Small intestine (tissue), 7 donors: ENCODE measurements at regions not wholly inside any gene's neighbourhood (a gene's known extent, or its start where the extent isn't known, plus 50 kb on each side); places are given as distances from the start of the nearest gene placed in this dataset.

Experiments used
- DNase-seq, 2 donors: peaks; one replicate each; pipeline versions ENCODE4 v3.0.0 to v3.0.0-alpha.2; 2013
- FAIRE-seq: peaks from 2 replicates; lab custom pipeline; 2012; peaks lifted over from hg19 to GRCh38; lab: Jason Lieb, UNC
- H3K27ac ChIP-seq, 3 donors: one replicate each; pipeline ENCODE4 v1.5.1; 2013; ENCODE audit warnings: low read length in 2 of 3, mild to moderate bottlenecking in 2 of 3, control low read depth in 1 of 3, inconsistent platforms in 1 of 3, low read depth in 1 of 3, moderate library complexity in 1 of 3
- H3K27me3 ChIP-seq, 3 donors: one replicate each; pipeline ENCODE4 v1.6.1; 2013; ENCODE audit warnings: low read length in 3 of 3, inconsistent platforms in 1 of 3; ENCODE audit not compliant: control insufficient read depth in 3 of 3, insufficient read depth in 3 of 3
- H3K36me3 ChIP-seq, 3 donors: one replicate each; pipeline ENCODE4 v1.6.1; 2013; ENCODE audit warnings: low read length in 3 of 3, inconsistent platforms in 1 of 3, low read depth in 1 of 3, mild to moderate bottlenecking in 1 of 3, moderate library complexity in 1 of 3; ENCODE audit not compliant: control insufficient read depth in 3 of 3, insufficient read depth in 2 of 3
- H3K4me1 ChIP-seq, 3 donors: one replicate each; pipeline ENCODE4 v1.6.1; 2013; ENCODE audit warnings: low read length in 2 of 3, inconsistent platforms in 1 of 3, low read depth in 1 of 3, mild to moderate bottlenecking in 1 of 3, moderate library complexity in 1 of 3; ENCODE audit not compliant: control insufficient read depth in 3 of 3, insufficient read depth in 2 of 3
- H3K4me3 ChIP-seq, 3 donors: one replicate each; pipeline ENCODE4 v1.5.1; 2013; ENCODE audit warnings: low read length in 3 of 3, control low read depth in 1 of 3, inconsistent platforms in 1 of 3, low read depth in 1 of 3, mild to moderate bottlenecking in 1 of 3, moderate library complexity in 1 of 3
- H3K9me3 ChIP-seq, 2 donors: one replicate each; pipeline ENCODE4 v1.6.1; 2013; ENCODE audit warnings: low read depth in 1 of 2, low read length in 1 of 2; ENCODE audit not compliant: control insufficient read depth in 2 of 2, insufficient read depth in 1 of 2
- WGBS, 3 donors: extraction: QIAGEN DNeasy Blood & Tissue Kit; methylation state at CpG; one replicate each; pipeline ENCODE4 v1.1.7; 2013; 5-methylcytosine and 5-hydroxymethylcytosine counted together
- donor health status: healthy with polysubstance abuse.
- donor health status: control.
- donor health status: control.
- donor health status: Bipolar disorder and iron deficiency.
- donor health status: healthy.

DNA sequence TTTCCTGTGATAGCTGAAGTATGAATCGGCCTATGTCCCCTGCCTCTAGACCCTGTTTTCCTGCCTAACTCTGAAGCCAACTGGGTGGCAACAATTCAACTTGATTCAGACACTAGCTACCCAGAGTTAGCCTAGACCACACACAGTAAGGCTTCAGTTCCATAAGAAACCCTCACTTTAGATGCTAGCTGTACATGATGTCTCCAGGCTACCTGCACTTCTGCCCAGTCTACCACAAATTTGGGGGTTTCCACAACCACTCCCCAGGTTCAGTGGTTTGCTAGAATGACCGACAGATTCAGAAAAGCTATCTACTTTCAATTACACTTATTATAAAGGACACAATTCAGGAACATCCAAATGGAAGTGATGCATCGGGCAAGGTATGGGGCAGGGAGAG, 119.4 kb upstream of the VLDLR start:
- no peak for FAIRE-seq

DNA sequence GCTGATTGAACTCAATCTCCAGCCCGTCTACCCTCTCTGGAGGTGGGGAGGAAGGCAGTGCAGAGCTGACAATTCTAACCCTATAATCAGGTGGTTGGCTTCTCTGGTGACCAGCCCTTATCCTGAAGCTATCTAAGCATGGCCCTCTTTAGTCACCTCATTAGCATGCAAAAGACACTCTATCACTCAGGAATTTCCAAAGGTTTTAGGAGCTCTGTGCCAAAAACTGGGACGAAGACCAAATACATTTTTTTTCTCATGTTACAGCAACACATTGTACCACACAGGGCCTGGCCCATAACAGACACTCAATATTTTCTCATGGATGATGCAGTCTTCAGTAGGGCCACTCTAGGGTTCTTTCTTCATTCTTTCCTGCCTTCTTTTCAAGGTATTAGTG, 118.8 kb upstream of the VLDLR start:
- no peaks in the 10 kb centered on the region for H3K4me1 ChIP-seq
- no peak for FAIRE-seq
- DNase-seq, result no peak
- no peaks in the 10 kb centered on the region for H3K9me3 ChIP-seq
- 79 to 91% (median 83%) methylated on average over 2 of the region's 2 CpGs for WGBS, 3 donors
- H3K27me3 ChIP-seq, result no peaks in the 10 kb centered on the region
- H3K27ac ChIP-seq, result no peak overlapping the region
- H3K36me3 ChIP-seq, result no peaks in the 10 kb centered on the region
- no peak overlapping the region for H3K4me3 ChIP-seq

More for the DNA sequence above, 119.4 kb upstream of the VLDLR start:
- H3K9me3 ChIP-seq, result no peaks in the 10 kb centered on the region
- no peak overlapping the region for H3K27ac ChIP-seq
- H3K4me1 ChIP-seq, result no peaks in the 10 kb centered on the region
- no peak for DNase-seq
- WGBS, 3 donors, result 89 to 94% (median 94%) methylated on average over 3 of the region's 3 CpGs
- no peaks in the 10 kb centered on the region for H3K36me3 ChIP-seq
- H3K27me3 ChIP-seq, result no peaks in the 10 kb centered on the region
- no peak overlapping the region for H3K4me3 ChIP-seq

- WGBS, 3 donors, result 67 to 72% (median 69%) methylated on average over 3 of the region's 3 CpGs
- Histone ChIP-seq H3K4me3 (no peak overlapping the region), H3K9me3 (no peaks in the 10 kb centered on the region), H3K27ac (no peak overlapping the region), H3K4me1 (no peaks in the 10 kb centered on the region), H3K36me3 (no peaks in the 10 kb centered on the region), H3K27me3 (no peaks in the 10 kb centered on the region)
- no peak for DNase-seq
- no peak for FAIRE-seq
These were observed 115.3 kb upstream of the VLDLR start for GRCh38 chr9:2506321-2506720.

DNA sequence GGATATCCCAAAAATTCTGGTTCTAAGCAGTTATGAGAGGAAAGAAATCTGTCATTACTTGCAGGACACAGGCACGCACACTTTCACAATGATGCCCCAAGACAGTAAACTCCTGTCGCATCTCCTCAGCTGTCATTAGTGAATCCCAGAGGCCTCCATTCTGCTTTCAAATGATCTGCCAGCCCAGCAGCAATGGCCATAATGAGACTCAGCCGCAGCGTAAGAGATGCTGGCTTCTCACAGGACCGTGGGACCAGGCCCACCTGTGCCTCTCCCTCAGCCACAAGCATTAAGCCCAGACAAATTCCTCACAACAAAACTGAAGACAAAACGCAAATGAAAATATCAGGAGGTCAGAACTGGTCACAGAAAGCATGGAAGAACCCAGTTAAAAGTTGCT, 98.0 kb upstream of the VLDLR start:
- no peaks in the 10 kb centered on the region for H3K27me3 ChIP-seq
- FAIRE-seq, result no peak
- 79 to 92% (median 84%) methylated on average over 6 of the region's 6 CpGs for WGBS, 3 donors

DNA sequence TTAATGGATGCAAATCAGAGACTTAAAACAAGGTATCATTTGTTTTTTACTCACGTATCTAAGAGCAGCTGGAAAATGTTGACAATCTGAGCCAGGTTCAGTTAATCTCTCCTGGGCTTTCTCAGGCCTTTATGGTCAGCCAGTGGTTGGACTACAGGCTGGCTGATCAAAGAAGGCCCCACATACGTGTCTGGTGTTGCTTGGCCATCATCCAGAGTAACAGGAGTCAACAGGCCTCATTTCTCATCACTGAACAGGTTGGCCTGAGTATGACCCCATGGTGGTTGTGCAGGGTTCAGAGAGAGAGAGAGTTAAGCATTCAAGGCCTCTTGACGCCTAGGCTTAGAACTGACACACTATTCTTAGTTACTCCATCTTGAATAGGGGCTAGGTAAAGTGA, 97.0 kb upstream of the VLDLR start:
- no peaks in the 10 kb centered on the region for H3K36me3 ChIP-seq
- H3K27ac ChIP-seq, result no peak overlapping the region
- peaks cover 0 to 2% of the 10 kb centered on the region in 2 donors for H3K9me3 ChIP-seq
- FAIRE-seq (no peak), DNase-seq (no peak)
- no peaks in the 10 kb centered on the region for H3K27me3 ChIP-seq
- WGBS, 3 donors, result 47 to 66% (median 59%) methylated on average over 3 of the region's 3 CpGs
- H3K4me1 ChIP-seq, result no peaks in the 10 kb centered on the region
- no peak overlapping the region for H3K4me3 ChIP-seq

More for the DNA sequence above, 98.0 kb upstream of the VLDLR start:
- DNase-seq, result no peak
- Histone ChIP-seq H3K4me1 (no peaks in the 10 kb centered on the region), H3K9me3 (peaks cover 0 to 2% of the 10 kb centered on the region in 2 donors), H3K4me3 (no peak overlapping the region), H3K27ac (no peak overlapping the region), H3K36me3 (no peaks in the 10 kb centered on the region)

DNA sequence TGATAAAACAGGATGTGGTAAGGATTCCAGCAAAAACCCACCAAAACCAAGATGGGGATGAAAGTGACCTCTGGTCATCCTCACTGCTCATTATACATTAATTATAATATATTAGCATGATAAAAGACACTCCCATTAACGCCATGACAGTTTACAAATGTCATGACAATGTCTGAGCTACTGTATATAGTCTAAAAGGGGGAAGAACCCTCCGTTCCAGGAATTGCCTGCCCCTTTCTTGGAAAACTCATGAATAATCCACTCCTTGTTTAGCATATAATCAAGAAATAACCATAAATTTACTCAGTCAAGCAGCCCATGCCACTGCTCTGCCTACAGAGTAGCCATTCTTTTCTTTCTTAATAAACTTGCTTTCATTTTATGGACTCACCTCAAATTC, 96.4 kb upstream of the VLDLR start:
- WGBS, 3 donors, result 65 to 73% (median 66%) methylated on average over 2 of the region's 2 CpGs
- Histone ChIP-seq H3K9me3 (peaks cover 0 to 2% of the 10 kb centered on the region in 2 donors), H3K4me3 (no peak overlapping the region), H3K27ac (no peak overlapping the region), H3K4me1 (no peaks in the 10 kb centered on the region), H3K36me3 (no peaks in the 10 kb centered on the region), H3K27me3 (no peaks in the 10 kb centered on the region)
- DNase-seq, result no peak
- no peak for FAIRE-seq

DNA sequence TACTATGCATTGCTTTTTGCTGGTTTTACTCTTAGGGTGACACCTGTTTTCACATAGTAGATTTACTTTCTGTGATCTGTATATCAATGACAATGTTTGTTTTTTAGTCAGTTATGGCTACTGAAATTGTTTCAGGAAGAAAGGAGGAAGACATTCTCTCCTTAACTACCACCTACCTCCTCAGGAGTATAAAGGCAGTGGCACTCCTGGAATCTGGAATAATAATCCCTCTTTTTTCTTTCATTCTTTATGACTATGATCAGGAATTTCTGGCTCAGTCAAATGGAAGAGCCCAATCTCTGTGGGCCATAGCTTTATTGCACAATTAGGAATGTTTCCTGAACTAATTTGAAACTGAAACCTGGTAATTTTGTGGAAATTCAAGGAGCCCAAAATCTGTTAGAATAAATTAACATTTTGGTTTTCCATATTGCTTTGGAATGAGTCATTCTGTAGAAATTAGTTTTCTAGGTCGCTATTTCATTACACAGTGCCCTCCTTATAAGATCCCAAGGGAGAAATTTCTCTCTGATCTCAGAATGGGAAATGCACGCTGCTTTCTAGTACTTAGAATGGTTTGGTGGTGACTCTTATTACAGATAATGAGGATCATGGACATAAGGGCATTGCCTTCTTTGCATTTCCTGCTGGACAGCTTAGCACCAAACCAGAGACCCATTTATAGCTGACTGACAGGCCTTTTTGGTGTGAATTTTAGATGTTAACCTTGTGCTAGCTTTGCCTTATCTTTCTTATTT, 95.3 kb upstream of the VLDLR start:
- no peaks in the 10 kb centered on the region for H3K9me3 ChIP-seq
- H3K27me3 ChIP-seq, result no peaks in the 10 kb centered on the region
- H3K4me3 ChIP-seq, result no peak overlapping the region
- 48 to 56% (median 49%) methylated on average over 2 of the region's 2 CpGs for WGBS, 3 donors
- FAIRE-seq (no peak), DNase-seq (no peak)
- no peaks in the 10 kb centered on the region for H3K4me1 ChIP-seq
- no peak overlapping the region for H3K27ac ChIP-seq
- no peaks in the 10 kb centered on the region for H3K36me3 ChIP-seq

- no peak overlapping the region for H3K4me3 ChIP-seq
These were observed 90.1 kb upstream of the VLDLR start for GRCh38 chr9:2531481-2531880.

GRCh38 chr9:2536511-2536910, 85.1 kb upstream of the VLDLR start:
- no peaks in the 10 kb centered on the region for H3K36me3 ChIP-seq
- FAIRE-seq, result no peak
- H3K27me3 ChIP-seq, result no peaks in the 10 kb centered on the region
- no peak for DNase-seq
- WGBS, 3 donors, result 55 to 77% (median 58%) methylated on average over 2 of the region's 2 CpGs
- H3K4me1 ChIP-seq, result no peaks in the 10 kb centered on the region
- no peaks in the 10 kb centered on the region for H3K9me3 ChIP-seq
- no peak overlapping the region for H3K4me3 ChIP-seq
- H3K27ac ChIP-seq, result no peak overlapping the region

More at GRCh38 chr9:2531481-2531880, 90.1 kb upstream of the VLDLR start:
- no peaks in the 10 kb centered on the region for H3K9me3 ChIP-seq
- no peaks in the 10 kb centered on the region for H3K4me1 ChIP-seq
- WGBS, 3 donors, result 77 to 85% (median 78%) methylated on average over 4 of the region's 4 CpGs
- DNase-seq (no peak), FAIRE-seq (no peak)
- H3K27ac ChIP-seq, result no peak overlapping the region
- H3K27me3 ChIP-seq, result no peaks in the 10 kb centered on the region
- H3K36me3 ChIP-seq, result no peaks in the 10 kb centered on the region
